DOHH2 (cell line): ENCODE measurements at regions not wholly inside any gene's neighbourhood (a gene's known extent, or its start where the extent isn't known, plus 50 kb on each side); places are given as distances from the start of the nearest gene placed in this dataset.

Experiments used
- H3F3A ChIP-seq: fragments of 200-600 bp; sonication (generic), shearing (Covaris generic); 2 replicates; pipeline ENCODE4 v1.6.0; 2016; ENCODE audit warnings: antibody characterized with exemption, mild to moderate bottlenecking; ENCODE audit not compliant: control insufficient read depth, insufficient read depth
- H3K27ac ChIP-seq: fragments of 200-600 bp; sonication (generic); 2 replicates; pipeline ENCODE4 v1.5.1; 2014; ENCODE audit warnings: low read depth, mild to moderate bottlenecking, low read length, moderate library complexity
- H3K27me3 ChIP-seq: fragments of 200-600 bp; sonication (generic); 2 replicates; pipeline ENCODE4 v1.6.1; 2014; ENCODE audit warnings: mild to moderate bottlenecking, low read length, mixed read lengths; ENCODE audit not compliant: control insufficient read depth
- H3K36me3 ChIP-seq: fragments of 200-600 bp; sonication (generic); 2 replicates; pipeline ENCODE4 v1.6.1; 2014; ENCODE audit warnings: mild to moderate bottlenecking, low read length, moderate library complexity, mixed read lengths; ENCODE audit not compliant: control insufficient read depth
- H3K4me1 ChIP-seq: fragments of 200-600 bp; sonication (generic); 2 replicates; pipeline ENCODE4 v1.6.1; 2014; ENCODE audit warnings: mild to moderate bottlenecking, low read length, mixed read lengths; ENCODE audit not compliant: control insufficient read depth
- H3K4me2 ChIP-seq: fragments of 200-600 bp; sonication (generic); 2 replicates; pipeline ENCODE4 v1.6.0; 2014; ENCODE audit warnings: mild to moderate bottlenecking, low read length, moderate library complexity
- H3K4me3 ChIP-seq: fragments of 200-600 bp; sonication (generic); 2 replicates; pipeline ENCODE4 v1.5.1; 2014; ENCODE audit warnings: mild to moderate bottlenecking, low read length, mixed read lengths
- H3K79me2 ChIP-seq: fragments of 200-600 bp; sonication (generic); 2 replicates; pipeline ENCODE4 v1.6.1; 2014; ENCODE audit warnings: mild to moderate bottlenecking, low read length, mixed read lengths; ENCODE audit not compliant: control insufficient read depth
- H3K9me2 ChIP-seq: fragments of 200-600 bp; sonication (generic); replicated peaks from 2 replicates; pipeline ENCODE4 v1.6.1; 2014; ENCODE audit warnings: mild to moderate bottlenecking, low read length, mixed read lengths; ENCODE audit not compliant: control insufficient read depth
- H3K9me3 ChIP-seq: fragments of 200-600 bp; sonication (generic); 2 replicates; pipeline ENCODE4 v1.6.1; 2014; ENCODE audit warnings: antibody characterized with exemption, low read length, mixed read lengths; ENCODE audit not compliant: control insufficient read depth, insufficient read depth
- H4K20me1 ChIP-seq: fragments of 200-600 bp; sonication (generic); 2 replicates; pipeline ENCODE4 v1.6.0; 2014; ENCODE audit warnings: low read depth, mild to moderate bottlenecking, antibody characterized with exemption, low read length, moderate library complexity; ENCODE audit not compliant: control insufficient read depth, insufficient read depth
- EZH2phosphoT487 ChIP-seq: fragments of 200-600 bp; sonication (generic); IDR thresholded peaks from 2 replicates; pipeline ENCODE4 v1.6.1; 2017; ENCODE audit warnings: borderline replicate concordance, mild to moderate bottlenecking, antibody characterized with exemption, low read length, moderate library complexity, mixed read lengths
- TF ChIP-seq, protein P1 (sequence below): fragments of 200-600 bp; sonication (generic); IDR thresholded peaks from one replicate; pipeline ENCODE4 v1.5.1; 2014; ENCODE audit warnings: antibody characterized with exemption, mild to moderate bottlenecking, low read depth, low read length; ENCODE audit not compliant: poor library complexity, severe bottlenecking

DNA sequence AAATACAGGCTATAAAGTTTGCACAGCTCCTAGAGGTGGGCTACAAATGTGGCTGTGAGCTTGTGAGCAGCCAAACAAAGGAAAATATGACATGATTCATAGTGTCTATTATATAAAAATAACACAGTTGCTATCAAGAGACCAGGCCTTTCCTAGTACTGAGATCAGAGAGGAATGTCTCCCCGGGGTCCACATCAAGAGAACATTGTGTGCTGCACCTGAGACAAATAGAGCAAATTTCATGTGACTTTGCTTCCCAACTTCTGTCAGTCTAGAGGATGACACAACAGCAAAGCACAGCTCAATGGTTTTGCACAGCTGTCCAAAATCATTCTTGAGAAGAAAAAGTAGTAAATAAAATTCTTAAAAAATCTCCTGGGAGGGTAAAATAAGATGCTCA, 297.5 kb upstream of the PRKD1 start:
- H3K4me1 ChIP-seq, result no peaks in the 10 kb centered on the region

GRCh38 chr14:30227436-30227835, 299.8 kb upstream of the PRKD1 start:
- Histone ChIP-seq H3K4me1 (no peaks in the 10 kb centered on the region), H3K4me3 (no peak overlapping the region), H3K79me2 (no peaks in the 10 kb centered on the region), H4K20me1 (no peaks in the 10 kb centered on the region), H3F3A (no peaks in the 10 kb centered on the region), H3K36me3 (no peaks in the 10 kb centered on the region), H3K9me3 (no peaks in the 10 kb centered on the region), H3K9me2 (no peaks in the 10 kb centered on the region), H3K27ac (no peak overlapping the region), H3K27me3 (no peaks in the 10 kb centered on the region), H3K4me2 (no peak overlapping the region)
- TF ChIP-seq, protein P1, sequence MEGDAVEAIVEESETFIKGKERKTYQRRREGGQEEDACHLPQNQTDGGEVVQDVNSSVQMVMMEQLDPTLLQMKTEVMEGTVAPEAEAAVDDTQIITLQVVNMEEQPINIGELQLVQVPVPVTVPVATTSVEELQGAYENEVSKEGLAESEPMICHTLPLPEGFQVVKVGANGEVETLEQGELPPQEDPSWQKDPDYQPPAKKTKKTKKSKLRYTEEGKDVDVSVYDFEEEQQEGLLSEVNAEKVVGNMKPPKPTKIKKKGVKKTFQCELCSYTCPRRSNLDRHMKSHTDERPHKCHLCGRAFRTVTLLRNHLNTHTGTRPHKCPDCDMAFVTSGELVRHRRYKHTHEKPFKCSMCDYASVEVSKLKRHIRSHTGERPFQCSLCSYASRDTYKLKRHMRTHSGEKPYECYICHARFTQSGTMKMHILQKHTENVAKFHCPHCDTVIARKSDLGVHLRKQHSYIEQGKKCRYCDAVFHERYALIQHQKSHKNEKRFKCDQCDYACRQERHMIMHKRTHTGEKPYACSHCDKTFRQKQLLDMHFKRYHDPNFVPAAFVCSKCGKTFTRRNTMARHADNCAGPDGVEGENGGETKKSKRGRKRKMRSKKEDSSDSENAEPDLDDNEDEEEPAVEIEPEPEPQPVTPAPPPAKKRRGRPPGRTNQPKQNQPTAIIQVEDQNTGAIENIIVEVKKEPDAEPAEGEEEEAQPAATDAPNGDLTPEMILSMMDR, result no peak
- TF ChIP-seq EZH2phosphoT487, result no peak

More for the DNA sequence above, 297.5 kb upstream of the PRKD1 start:
- H3K4me2 ChIP-seq, result no peak overlapping the region
- H4K20me1 ChIP-seq, result no peaks in the 10 kb centered on the region
- TF ChIP-seq EZH2phosphoT487, result no peak
- TF ChIP-seq, protein P1, result no peak
- no peaks in the 10 kb centered on the region for H3K79me2 ChIP-seq
- no peak overlapping the region for H3K4me3 ChIP-seq
- no peaks in the 10 kb centered on the region for H3F3A ChIP-seq
- H3K27ac ChIP-seq, result no peak overlapping the region
- H3K36me3 ChIP-seq, result no peaks in the 10 kb centered on the region
- no peaks in the 10 kb centered on the region for H3K9me3 ChIP-seq
- H3K9me2 ChIP-seq, result no peaks in the 10 kb centered on the region
- H3K27me3 ChIP-seq, result no peaks in the 10 kb centered on the region

- H3K27me3 ChIP-seq, result no peaks in the 10 kb centered on the region
- TF ChIP-seq, protein P1, result no peak
- TF ChIP-seq EZH2phosphoT487, result no peak
- no peaks in the 10 kb centered on the region for H3K79me2 ChIP-seq
- no peaks in the 10 kb centered on the region for H4K20me1 ChIP-seq
- no peak overlapping the region for H3K4me3 ChIP-seq
- H3K4me2 ChIP-seq, result no peak overlapping the region
- no peaks in the 10 kb centered on the region for H3K9me3 ChIP-seq
- no peaks in the 10 kb centered on the region for H3F3A ChIP-seq
- no peaks in the 10 kb centered on the region for H3K9me2 ChIP-seq
- H3K36me3 ChIP-seq, result no peaks in the 10 kb centered on the region
- H3K27ac ChIP-seq, result no peak overlapping the region
- H3K4me1 ChIP-seq, result no peaks in the 10 kb centered on the region
These were observed 300.2 kb upstream of the PRKD1 start for GRCh38 chr14:30227876-30228275.

GRCh38 chr14:30230719-30231118, 303.1 kb upstream of the PRKD1 start:
- no peak overlapping the region for H3K27ac ChIP-seq
- no peaks in the 10 kb centered on the region for H3K9me3 ChIP-seq
- no peaks in the 10 kb centered on the region for H3K36me3 ChIP-seq
- H3K79me2 ChIP-seq, result no peaks in the 10 kb centered on the region
- no peak overlapping the region for H3K4me3 ChIP-seq
- H3K9me2 ChIP-seq, result no peaks in the 10 kb centered on the region
- H3K4me2 ChIP-seq, result no peak overlapping the region
- no peaks in the 10 kb centered on the region for H3K27me3 ChIP-seq
- no peaks in the 10 kb centered on the region for H3F3A ChIP-seq
- H3K4me1 ChIP-seq, result no peaks in the 10 kb centered on the region
- TF ChIP-seq EZH2phosphoT487, result no peak
- TF ChIP-seq, protein P1, result no peak
- no peaks in the 10 kb centered on the region for H4K20me1 ChIP-seq
